Loucy (cell line): ENCODE measurements at regions not wholly inside any gene's neighbourhood (a gene's known extent, or its start where the extent isn't known, plus 50 kb on each side); places are given as distances from the start of the nearest gene placed in this dataset.

Source experiments
- H2AFZ ChIP-seq: fragments of 200-600 bp; sonication (generic); 2 replicates; pipeline ENCODE4 v1.6.0; 2016; ENCODE audit warnings: antibody characterized with exemption, mild to moderate bottlenecking, low read length, moderate library complexity
- H3F3A ChIP-seq: fragments of 200-600 bp; 2 replicates; pipeline ENCODE4 v1.6.0; 2016; ENCODE audit warnings: antibody characterized with exemption, low read depth, mild to moderate bottlenecking
- H3K27me3 ChIP-seq: fragments of 200-600 bp; sonication (generic); 2 replicates; pipeline ENCODE4 v1.6.1; 2014; ENCODE audit warnings: low read length, mild to moderate bottlenecking; ENCODE audit not compliant: insufficient read depth, poor library complexity, severe bottlenecking
- H3K36me3 ChIP-seq: fragments of 200-600 bp; sonication (generic); 2 replicates; pipeline ENCODE4 v1.6.1; 2016; ENCODE audit warnings: low read length; ENCODE audit not compliant: insufficient read depth
- H3K4me1 ChIP-seq: fragments of 200-600 bp; sonication (generic); 2 replicates; pipeline ENCODE4 v1.5.1; 2014; ENCODE audit warnings: low read length, mild to moderate bottlenecking; ENCODE audit not compliant: insufficient read depth, poor library complexity, severe bottlenecking
- H3K4me2 ChIP-seq: fragments of 200-600 bp; sonication (generic); 2 replicates; pipeline ENCODE4 v1.6.0; 2014; ENCODE audit warnings: antibody characterized with exemption, low read length, low read depth, mild to moderate bottlenecking; ENCODE audit not compliant: poor library complexity, severe bottlenecking
- H3K4me3 ChIP-seq: fragments of 200-600 bp; sonication (generic); 2 replicates; pipeline ENCODE4 v1.5.1; 2014; ENCODE audit warnings: low read length, mild to moderate bottlenecking, mixed read lengths; ENCODE audit not compliant: poor library complexity, severe bottlenecking
- H3K79me2 ChIP-seq: fragments of 200-600 bp; sonication (generic); 2 replicates; pipeline ENCODE4 v1.6.1; 2014; ENCODE audit warnings: low read length; ENCODE audit not compliant: insufficient read depth
- H3K9ac ChIP-seq: fragments of 200-600 bp; sonication (generic); 2 replicates; pipeline ENCODE4 v1.6.0; 2014; ENCODE audit warnings: mild to moderate bottlenecking, low read depth, low read length, moderate library complexity; ENCODE audit not compliant: poor library complexity, severe bottlenecking
- H3K9me2 ChIP-seq: fragments of 200-600 bp; sonication (generic); replicated peaks from 2 replicates; pipeline ENCODE4 v1.6.1; 2016; ENCODE audit warnings: low read depth, low read length, mixed read lengths
- H3K9me3 ChIP-seq: fragments of 200-600 bp; sonication (generic); 2 replicates; pipeline ENCODE4 v1.6.1; 2014; ENCODE audit warnings: mild to moderate bottlenecking, antibody characterized with exemption, low read length, low read depth; ENCODE audit not compliant: insufficient read depth
- H4K20me1 ChIP-seq: fragments of 200-600 bp; sonication (generic); 2 replicates; pipeline ENCODE4 v1.6.0; 2014; ENCODE audit warnings: antibody characterized with exemption, low read length, mild to moderate bottlenecking; ENCODE audit not compliant: insufficient read depth, poor library complexity, severe bottlenecking
- EZH2phosphoT487 ChIP-seq: fragments of 200-600 bp; IDR thresholded peaks from 2 replicates; pipeline ENCODE4 v1.6.1; 2018; ENCODE audit warnings: antibody characterized with exemption, mild to moderate bottlenecking, moderate library complexity, borderline replicate concordance
- TF ChIP-seq, protein P1 (sequence below): fragments of 200-600 bp; sonication (generic); conservative IDR thresholded peaks from 2 replicates; pipeline ENCODE4 v1.5.1; 2014; ENCODE audit warnings: mild to moderate bottlenecking, antibody characterized with exemption, low read length

DNA sequence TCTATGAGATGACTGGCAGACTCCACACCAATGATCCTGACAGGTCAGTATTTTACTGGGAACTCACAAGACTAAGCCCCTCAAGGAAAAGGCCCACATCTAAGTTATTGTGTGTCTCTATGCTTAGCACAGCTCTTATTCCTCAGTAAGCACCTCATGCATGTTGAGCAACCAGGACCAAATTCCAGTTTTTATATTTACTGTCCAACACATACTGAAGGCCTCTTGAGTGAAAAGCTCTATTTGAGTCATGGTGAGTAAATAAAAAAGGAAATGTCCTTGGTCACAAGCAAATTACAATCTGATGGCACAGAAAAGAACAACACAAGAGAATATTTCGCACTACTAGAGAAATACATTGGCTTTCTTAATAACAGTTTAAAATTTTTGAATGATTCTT, 87.9 kb upstream of the ETAA1 start:
- H3K9ac ChIP-seq, result no peak overlapping the region

DNA sequence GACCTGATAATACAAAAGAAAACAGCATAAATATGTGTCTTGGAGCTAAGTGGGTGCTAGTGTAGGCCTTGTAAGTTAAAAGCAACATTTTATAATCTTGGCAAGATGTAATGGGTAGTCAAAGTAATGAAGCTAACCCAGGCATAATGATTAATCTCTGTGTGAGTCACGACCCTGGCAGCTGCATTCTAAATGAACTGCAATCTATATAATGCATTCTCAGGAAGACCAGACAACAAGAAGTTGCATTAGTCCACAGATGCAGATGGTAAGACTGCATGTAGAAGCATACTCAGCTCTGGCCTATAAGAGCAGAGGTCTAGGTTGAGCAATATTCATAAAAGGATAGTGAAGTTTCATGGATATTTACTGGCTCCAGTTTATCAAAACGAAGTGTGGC, 85.6 kb upstream of the ETAA1 start:
- Histone ChIP-seq H3K4me2 (no peak overlapping the region), H3K9me3 (no peaks in the 10 kb centered on the region), H3K27me3 (no peaks in the 10 kb centered on the region), H2AFZ (no peak overlapping the region), H3K4me1 (no peaks in the 10 kb centered on the region), H3K79me2 (no peaks in the 10 kb centered on the region), H3K9me2 (no peaks in the 10 kb centered on the region), H3K4me3 (no peak overlapping the region), H3K9ac (no peak overlapping the region), H3K36me3 (no peaks in the 10 kb centered on the region), H4K20me1 (no peaks in the 10 kb centered on the region), H3F3A (no peaks in the 10 kb centered on the region)
- TF ChIP-seq EZH2phosphoT487, result no peak
- TF ChIP-seq, protein P1, sequence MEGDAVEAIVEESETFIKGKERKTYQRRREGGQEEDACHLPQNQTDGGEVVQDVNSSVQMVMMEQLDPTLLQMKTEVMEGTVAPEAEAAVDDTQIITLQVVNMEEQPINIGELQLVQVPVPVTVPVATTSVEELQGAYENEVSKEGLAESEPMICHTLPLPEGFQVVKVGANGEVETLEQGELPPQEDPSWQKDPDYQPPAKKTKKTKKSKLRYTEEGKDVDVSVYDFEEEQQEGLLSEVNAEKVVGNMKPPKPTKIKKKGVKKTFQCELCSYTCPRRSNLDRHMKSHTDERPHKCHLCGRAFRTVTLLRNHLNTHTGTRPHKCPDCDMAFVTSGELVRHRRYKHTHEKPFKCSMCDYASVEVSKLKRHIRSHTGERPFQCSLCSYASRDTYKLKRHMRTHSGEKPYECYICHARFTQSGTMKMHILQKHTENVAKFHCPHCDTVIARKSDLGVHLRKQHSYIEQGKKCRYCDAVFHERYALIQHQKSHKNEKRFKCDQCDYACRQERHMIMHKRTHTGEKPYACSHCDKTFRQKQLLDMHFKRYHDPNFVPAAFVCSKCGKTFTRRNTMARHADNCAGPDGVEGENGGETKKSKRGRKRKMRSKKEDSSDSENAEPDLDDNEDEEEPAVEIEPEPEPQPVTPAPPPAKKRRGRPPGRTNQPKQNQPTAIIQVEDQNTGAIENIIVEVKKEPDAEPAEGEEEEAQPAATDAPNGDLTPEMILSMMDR, result no peak

More for the DNA sequence above, 87.9 kb upstream of the ETAA1 start:
- Histone ChIP-seq H3F3A (no peaks in the 10 kb centered on the region), H3K4me2 (no peak overlapping the region), H2AFZ (no peak overlapping the region), H3K4me3 (no peak overlapping the region), H4K20me1 (no peaks in the 10 kb centered on the region), H3K4me1 (no peaks in the 10 kb centered on the region), H3K79me2 (no peaks in the 10 kb centered on the region), H3K9me3 (no peaks in the 10 kb centered on the region), H3K9me2 (no peaks in the 10 kb centered on the region), H3K36me3 (no peaks in the 10 kb centered on the region), H3K27me3 (no peaks in the 10 kb centered on the region)
- no peak for TF ChIP-seq EZH2phosphoT487
- TF ChIP-seq, protein P1, result no peak

DNA sequence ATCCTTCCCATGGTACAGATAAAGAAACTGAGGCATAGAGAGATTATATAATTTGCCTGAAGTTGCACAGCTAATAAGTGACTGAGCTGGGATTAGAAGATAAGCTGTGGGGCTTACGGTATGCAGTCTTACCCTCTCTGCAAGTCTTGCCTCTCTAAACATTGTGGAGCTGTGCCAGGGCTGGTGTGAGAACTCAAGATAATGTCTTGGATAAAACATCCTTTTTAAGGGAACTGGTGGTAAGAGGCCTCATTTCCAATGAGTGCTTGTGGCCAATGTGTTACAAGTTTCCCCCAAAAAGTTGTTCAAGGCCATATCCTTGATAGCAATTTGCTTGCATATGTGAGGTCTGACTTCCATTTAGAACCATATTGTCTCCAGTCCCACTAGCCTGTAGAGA, 84.3 kb upstream of the ETAA1 start:
- no peaks in the 10 kb centered on the region for H3K27me3 ChIP-seq
- no peaks in the 10 kb centered on the region for H3K9me2 ChIP-seq
- H3K4me3 ChIP-seq, result no peak overlapping the region
- no peak overlapping the region for H3K9ac ChIP-seq
- H4K20me1 ChIP-seq, result no peaks in the 10 kb centered on the region
- H2AFZ ChIP-seq, result no peak overlapping the region
- no peak overlapping the region for H3K4me2 ChIP-seq
- H3K4me1 ChIP-seq, result no peaks in the 10 kb centered on the region
- TF ChIP-seq EZH2phosphoT487, result no peak
- TF ChIP-seq, protein P1, result no peak
- H3K36me3 ChIP-seq, result no peaks in the 10 kb centered on the region
- no peaks in the 10 kb centered on the region for H3K79me2 ChIP-seq
- no peaks in the 10 kb centered on the region for H3F3A ChIP-seq
- no peaks in the 10 kb centered on the region for H3K9me3 ChIP-seq
